NCI-H2029 (cell line): ENCODE measurements at regions not wholly inside any gene's neighbourhood (a gene's known extent, or its start where the extent isn't known, plus 50 kb on each side); places are given as distances from the start of the nearest gene placed in this dataset.
"Not testable (repeated sequence)": the region's sequence is repeated elsewhere in the genome, so short reads cannot be mapped to it uniquely, and the experiment has no call there.

Experiments
- DNase-seq: peaks from one replicate; lab custom pipeline; 2025; lab: John Stamatoyannopoulos, UW

DNA sequence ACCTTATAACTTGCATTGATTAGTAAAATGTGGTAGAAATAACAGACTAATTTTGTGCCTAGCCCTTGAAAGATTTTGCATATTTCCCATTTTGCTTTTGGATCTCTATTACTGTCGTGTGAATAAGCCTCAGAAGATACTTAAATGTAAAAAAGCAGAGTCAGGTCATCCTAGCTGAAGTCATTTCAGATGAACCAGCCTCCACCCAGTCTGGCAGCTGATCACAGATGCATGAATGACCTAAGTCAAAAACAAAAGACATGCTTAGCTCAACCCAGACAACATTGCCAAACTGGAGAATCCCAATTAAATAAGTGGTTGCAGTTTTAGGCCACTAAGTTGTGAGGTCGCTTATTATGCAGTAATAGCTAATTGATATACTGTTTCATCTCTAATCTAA, 349.9 kb downstream of the C12orf50 start:
- DNase-seq, result no peak

- DNase-seq, result peak; percentile 28
Observed at GRCh38 chr12:87678453-87678852, 350.7 kb downstream of the C12orf50 start.

DNA sequence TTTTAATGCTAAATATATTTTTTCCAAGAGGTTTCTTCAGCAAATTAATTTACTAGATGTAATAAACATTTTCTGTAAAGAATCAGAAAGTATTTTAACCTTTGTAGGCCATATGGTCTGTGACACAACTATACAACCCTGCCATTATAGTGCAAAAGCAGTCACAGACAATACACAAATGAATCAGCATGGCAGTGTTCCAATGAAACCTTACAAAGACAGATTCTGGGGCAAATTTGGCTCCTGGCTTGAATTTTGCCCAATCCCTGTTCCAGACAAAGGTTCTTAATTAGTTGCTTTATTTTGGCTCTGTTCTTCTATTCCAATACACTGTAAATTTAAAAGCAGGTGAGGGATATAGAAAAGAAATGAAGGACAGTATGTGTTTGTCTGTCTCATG, 352.5 kb downstream of the C12orf50 start:
- DNase-seq, result no peak

DNA sequence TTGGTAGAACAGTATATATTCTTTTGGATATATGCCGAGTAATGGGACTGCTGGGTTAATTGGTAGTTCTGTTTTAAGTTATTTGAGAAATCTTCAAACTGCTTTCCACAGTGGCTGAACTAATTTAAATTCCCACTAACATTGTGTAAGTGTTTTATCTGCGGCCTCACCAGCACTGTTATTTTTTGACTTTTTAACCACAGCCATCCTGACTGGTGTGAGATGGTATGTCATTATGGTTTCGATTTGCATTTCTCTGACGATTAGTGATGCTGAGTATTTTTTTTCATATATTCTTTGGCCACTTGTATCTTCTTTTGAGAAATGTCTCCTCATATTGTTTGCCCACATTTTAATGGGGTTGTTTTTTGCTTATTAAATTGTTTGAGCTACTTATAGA, 357.4 kb downstream of the C12orf50 start:
- no peak for DNase-seq

- no peak for DNase-seq
Observed at GRCh38 chr12:87670448-87670847, 358.8 kb downstream of the C12orf50 start.

GRCh38 chr12:87667378-87667777, 361.8 kb downstream of the C12orf50 start:
- DNase-seq, result no peak

DNA sequence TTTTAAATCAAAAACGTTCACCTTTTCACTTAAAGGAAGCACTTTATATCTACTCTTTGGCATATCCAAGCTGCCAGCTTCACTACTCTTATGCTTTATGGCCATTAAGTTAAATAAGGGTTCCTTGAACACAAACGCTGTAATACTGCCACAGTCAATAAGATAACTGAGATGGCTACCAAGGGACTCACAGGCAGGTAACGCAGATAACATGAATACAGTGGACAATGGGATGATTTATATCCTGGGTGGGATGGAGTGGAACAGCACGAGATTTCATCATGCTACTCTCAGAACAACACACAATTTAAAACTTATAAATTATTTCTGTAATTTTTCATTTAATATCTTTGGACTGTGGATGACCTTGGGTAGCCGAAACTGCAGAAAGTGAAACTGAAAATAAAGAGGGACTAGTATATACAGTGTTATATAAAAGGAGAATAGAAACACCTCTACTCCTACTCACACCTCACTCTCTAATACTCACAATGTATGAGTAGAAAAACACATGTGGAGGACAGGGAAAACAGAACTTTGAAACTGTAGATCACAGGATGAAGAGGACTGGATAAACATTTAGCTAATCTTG, 367.3 kb downstream of the C12orf50 start:
- peak; percentile 46 for DNase-seq

DNA sequence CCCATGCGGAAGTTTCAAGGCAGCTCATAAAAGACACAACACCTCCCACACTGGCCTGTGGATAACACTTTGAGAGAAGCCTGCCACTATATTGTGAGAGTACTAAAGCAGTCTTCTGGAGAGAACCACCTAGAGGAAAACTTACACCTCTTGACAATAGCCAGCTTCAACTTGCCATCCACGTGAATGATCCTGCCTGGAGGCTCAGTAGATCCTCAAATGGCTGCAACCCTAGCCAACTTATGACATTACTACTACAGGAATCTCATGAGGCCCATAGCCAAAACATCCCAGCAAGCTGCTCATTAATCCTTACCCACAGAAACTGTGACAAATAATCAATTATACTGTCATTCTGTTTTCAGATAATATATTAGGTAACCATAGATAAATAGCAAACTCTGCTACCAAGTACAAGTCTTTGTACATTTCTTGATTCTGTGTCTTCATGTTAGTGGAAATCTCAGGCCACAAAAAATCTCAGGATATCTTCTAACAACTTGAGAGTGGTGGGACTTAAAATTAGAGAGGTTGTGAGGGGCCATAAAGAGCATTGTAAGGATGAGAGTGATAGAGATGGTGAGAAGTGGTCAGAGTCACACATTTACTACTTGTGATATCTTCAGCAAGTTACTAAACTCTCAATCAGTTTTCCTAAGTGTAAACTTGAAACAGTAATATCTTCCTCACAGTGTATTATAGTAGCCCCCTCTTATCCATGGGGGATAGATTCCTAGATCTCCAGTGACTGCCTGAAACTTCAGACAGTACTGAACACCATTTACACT, 368.0 kb downstream of the C12orf50 start:
- no peak for DNase-seq

- no peak for DNase-seq
Observed at GRCh38 chr12:87660291-87660690, 368.9 kb downstream of the C12orf50 start.

GRCh38 chr12:87656311-87656710, 372.9 kb downstream of the C12orf50 start:
- no peak for DNase-seq

DNA sequence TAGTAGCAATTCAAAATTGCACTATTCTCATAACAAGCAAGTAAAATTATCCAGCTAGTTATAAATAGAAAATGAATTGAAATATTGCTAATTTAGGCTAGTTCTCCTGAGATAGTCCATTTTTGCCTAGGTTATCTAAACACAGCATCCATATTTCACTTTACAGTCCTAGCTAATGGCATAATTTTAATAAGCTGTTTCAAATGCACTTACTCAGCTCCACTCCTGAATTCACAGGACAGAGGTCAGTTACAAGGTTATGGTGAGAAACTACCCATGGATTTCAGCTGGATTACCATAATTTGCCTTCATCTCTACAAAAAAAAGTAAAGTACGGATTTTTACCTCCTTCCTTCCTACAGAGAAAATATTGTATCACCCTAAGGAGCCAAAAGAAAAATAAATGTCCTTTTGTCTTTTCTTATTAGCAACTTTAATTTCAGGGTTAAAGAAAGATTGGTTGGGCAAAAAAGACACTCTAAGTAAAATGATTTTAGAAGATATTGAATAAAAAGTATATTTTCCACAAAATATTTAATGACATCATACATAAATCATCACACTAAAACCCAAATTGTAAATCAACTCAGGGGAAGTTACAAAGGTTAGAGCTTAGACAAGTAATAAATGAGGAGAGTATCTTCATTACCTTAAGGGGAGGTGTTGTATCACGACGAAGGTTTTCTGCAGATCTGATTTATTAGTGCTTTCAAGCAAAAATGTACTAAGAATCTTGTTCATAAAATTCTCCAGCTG, 377.4 kb downstream of the C12orf50 start:
- no peak for DNase-seq

GRCh38 chr12:87642245-87642644, 387.0 kb downstream of the C12orf50 start:
- DNase-seq, result no peak

- no peak for DNase-seq
Observed at GRCh38 chr12:87618199-87618598, 411.0 kb downstream of the C12orf50 start.

DNA sequence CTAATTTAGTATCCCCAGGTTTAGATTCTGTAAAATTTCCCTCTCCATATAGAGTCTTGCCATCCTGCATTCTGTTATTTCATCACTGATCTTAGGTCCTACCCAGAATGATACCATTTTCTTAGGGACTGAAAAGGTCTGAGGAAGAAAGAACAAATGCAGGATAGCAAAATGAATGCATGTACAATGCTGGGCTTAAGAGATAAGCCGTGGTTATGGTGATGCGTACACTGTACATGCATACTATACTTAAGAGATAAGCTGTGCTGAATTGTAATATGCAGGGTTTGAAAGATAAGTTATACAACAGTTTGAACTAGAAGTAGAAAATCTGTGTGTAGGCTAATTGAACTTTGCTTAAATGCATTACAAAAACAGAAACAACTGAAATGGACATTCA, 416.2 kb downstream of the C12orf50 start:
- DNase-seq, result no peak

- DNase-seq, result no peak
Observed at GRCh38 chr12:87608321-87608720, 420.9 kb downstream of the C12orf50 start.

- no peak for DNase-seq
Observed at GRCh38 chr12:87603727-87604126, 425.5 kb downstream of the C12orf50 start.

GRCh38 chr12:87599459-87599858, 429.7 kb downstream of the C12orf50 start:
- no peak for DNase-seq

DNA sequence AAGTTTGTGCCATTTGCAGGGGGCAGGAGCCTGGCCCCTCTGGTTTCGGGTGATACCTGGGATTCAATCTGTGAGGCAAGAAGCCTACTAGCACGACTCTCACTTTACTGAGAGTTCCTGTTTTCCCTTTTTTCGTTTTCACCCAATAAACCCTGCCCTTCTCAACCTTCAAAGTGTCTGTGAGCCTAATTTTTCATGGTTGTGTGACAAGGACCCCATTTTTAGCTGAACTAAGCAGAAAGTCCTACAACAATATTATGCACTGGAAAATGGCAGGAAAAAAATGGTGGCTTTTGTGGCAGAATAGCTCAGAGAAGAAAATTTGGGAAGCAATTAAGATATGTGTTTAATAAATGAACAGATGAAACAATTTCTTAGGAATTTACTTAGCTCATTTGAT, 432.1 kb downstream of the C12orf50 start:
- no peak for DNase-seq

GRCh38 chr12:87596636-87597035, 432.6 kb downstream of the C12orf50 start:
- no peak for DNase-seq

DNA sequence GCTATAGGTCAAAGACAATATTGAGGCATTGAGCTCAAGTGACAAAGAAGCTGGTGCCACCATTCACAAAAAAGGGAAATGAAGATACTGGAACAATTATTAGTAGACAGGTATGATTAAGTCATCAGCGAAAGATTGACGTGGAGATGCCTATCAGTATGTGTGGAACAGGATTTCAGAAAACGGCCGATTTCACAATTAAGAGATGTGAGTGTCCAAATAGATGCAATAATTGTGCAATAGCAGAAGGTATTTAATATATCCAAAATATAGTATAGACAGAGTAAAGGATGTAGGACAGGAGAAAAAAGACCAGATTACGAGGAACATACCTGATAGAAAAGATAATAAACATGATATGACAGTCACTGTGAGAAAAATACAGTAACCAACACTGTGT, 433.1 kb downstream of the C12orf50 start:
- DNase-seq, result no peak

DNA sequence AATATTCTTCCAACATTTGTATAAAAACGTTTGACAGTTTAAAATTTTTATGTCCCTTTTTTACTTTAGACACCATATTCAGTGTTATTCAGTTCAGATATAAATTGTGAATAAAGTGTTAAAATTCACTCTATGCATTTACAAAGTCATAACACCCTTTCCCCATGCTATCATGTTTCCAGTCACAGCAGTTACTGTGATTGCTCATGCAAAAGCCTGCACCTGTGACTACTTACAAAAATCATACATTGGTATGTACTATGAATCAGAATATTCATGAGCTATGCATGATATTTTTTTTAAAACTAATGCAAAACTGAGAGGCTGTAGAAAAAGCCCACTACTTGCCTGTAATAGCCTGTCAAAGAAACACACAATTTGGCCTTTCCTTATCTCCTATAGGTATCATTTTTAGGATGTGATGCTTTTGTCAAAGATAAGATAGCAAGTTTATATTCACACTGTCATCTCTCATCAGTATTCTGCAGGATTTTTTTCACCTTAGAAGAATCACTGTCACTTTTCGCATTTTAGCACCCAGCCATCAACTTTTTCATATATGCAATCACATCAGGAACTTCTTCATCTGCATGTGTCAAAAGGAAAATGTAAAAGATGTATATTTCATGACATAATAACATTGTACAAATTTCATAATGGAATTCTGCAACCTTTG, 443.2 kb downstream of the C12orf50 start:
- DNase-seq, result no peak

DNA sequence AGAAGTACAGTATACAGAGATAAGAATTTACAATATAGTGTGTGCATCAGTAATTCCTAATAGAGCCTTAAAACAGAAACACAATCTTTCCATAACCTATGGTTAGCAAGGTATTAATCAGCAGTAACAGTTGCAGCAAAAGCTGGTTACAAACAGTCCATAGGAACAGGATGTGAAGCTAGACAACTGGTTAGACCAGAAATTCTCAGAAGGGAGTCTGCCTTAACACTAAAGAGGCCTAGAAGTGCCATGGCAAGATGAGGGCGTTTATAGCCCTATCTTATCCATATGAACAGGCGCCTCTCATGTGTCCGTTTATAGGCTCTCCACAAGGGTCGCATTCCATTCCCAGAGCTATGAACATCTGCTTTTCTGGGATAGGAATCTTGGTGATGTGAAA, 450.1 kb downstream of the C12orf50 start:
- DNase-seq, result not testable (repeated sequence)

DNA sequence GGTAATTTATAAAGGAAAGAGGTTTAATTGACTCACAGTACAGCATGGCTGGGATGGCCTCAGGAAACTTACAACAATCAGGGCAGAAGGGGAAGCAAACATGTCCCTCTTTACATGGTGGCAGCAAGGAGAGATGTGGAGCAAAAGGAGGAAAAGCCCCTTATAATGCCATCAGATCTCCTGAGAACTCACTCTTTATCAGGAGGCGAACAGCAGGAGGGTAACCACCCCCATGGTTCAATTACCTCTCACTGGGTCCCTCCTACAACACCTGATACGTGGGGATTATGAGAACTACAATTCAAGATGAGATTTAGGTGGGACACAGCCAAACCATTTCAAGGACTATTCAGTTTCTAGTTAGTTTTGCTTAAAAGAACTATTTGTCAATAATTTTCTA, 453.3 kb downstream of the C12orf50 start:
- DNase-seq, result no peak
